H1 (cell line): ENCODE measurements at regions not wholly inside any gene's neighbourhood (a gene's known extent, or its start where the extent isn't known, plus 50 kb on each side); places are given as distances from the start of the nearest gene placed in this dataset.

ENCODE experiments used
- CTCF ChIA-PET: fragments of 300-600 bp; sonication (Branson Sonifier 250); formaldehyde crosslinking; loops from one replicate; lab custom pipeline; 2021; ENCODE audit not compliant: partially characterized antibody; lab: Charles Lee
- POLR2A ChIA-PET: fragments of 300-600 bp; sonication (Branson Sonifier 250); formaldehyde crosslinking; loops from one replicate; lab custom pipeline; 2021; ENCODE audit warnings: inconsistent platforms; ENCODE audit not compliant: partially characterized antibody; lab: Charles Lee
- DNase-seq, 2 experiments: peaks; one replicate each; pipeline versions ENCODE4 v3.0.0 to v3.0.0-alpha.2; 2010 to 2022; ENCODE audit warnings: low spot score in 2 of 2, low read depth in 1 of 2, mixed read lengths in 1 of 2
- FAIRE-seq: peaks from 2 replicates; lab custom pipeline; 2011; peaks lifted over from hg19 to GRCh38; lab: Jason Lieb, UNC
- H2AFZ ChIP-seq: 2 replicates; pipeline ENCODE4 v1.8.1; 2012; ENCODE audit warnings: low read length, inconsistent platforms
- H2AK5ac ChIP-seq: 2 replicates; pipeline ENCODE4 v1.6.1; 2013; ENCODE audit warnings: low read depth, low read length
- H2BK120ac ChIP-seq: replicated peaks from 2 replicates; pipeline ENCODE3; 2013; ENCODE audit warnings: low read depth, low read length, inconsistent platforms
- H2BK12ac ChIP-seq: 2 replicates; pipeline ENCODE4 v1.6.1; 2013; ENCODE audit warnings: low read depth, low read length
- H2BK15ac ChIP-seq: 2 replicates; pipeline ENCODE4 v1.6.1; 2013; ENCODE audit warnings: low read length
- H2BK20ac ChIP-seq: 2 replicates; pipeline ENCODE4 v1.6.1; 2013; ENCODE audit warnings: low read length
- H2BK5ac ChIP-seq: 2 replicates; pipeline ENCODE4 v1.6.1; 2013; ENCODE audit warnings: low read depth, low read length
- H3K14ac ChIP-seq: 2 replicates; pipeline ENCODE4 v1.6.1; 2013; ENCODE audit warnings: inconsistent platforms; ENCODE audit not compliant: insufficient read length
- H3K18ac ChIP-seq: 2 replicates; pipeline ENCODE4 v1.6.1; 2013; ENCODE audit warnings: low read length; ENCODE audit errors: extremely low read depth
- H3K23ac ChIP-seq: 2 replicates; pipeline ENCODE4 v1.6.1; 2013; ENCODE audit warnings: inconsistent platforms; ENCODE audit not compliant: insufficient read length
- H3K23me2 ChIP-seq: 2 replicates; pipeline ENCODE4 v1.6.1; 2013; ENCODE audit warnings: low read depth, low read length
- H3K27ac ChIP-seq: 2 replicates; pipeline ENCODE4 v1.6.1; 2011; ENCODE audit warnings: low read depth, low read length, inconsistent platforms
- H3K27me3 ChIP-seq, 4 experiments: replicated peaks in 1 of 4; 1 replicate in 1 of 4; 2 replicates in 3 of 4; pipeline versions ENCODE4 v1.6.1 to v1.8.1; 2011 to 2013; ENCODE audit warnings: low read length in 3 of 4, mild to moderate bottlenecking in 3 of 4, inconsistent platforms in 2 of 4, mixed read lengths in 2 of 4, moderate library complexity in 1 of 4; ENCODE audit not compliant: control insufficient read depth in 3 of 4, insufficient read depth in 3 of 4; ENCODE audit errors: extremely low read depth in 1 of 4
- H3K36me3 ChIP-seq, 4 experiments: 2 replicates each; pipeline versions ENCODE4 v1.6.1 to v1.8.1; 2011 to 2013; ENCODE audit warnings: mild to moderate bottlenecking in 4 of 4, low read length in 3 of 4, moderate library complexity in 2 of 4, control low read depth in 1 of 4, inconsistent platforms in 1 of 4; ENCODE audit not compliant: insufficient read depth in 4 of 4, control insufficient read depth in 2 of 4
- H3K4ac ChIP-seq: replicated peaks from 2 replicates; pipeline ENCODE3; 2013; ENCODE audit warnings: low read length, low read depth, mixed read lengths, inconsistent platforms; ENCODE audit not compliant: insufficient read length
- H3K4me1 ChIP-seq, 4 experiments: replicated peaks in 1 of 4; 1 replicate in 1 of 4; 2 replicates in 3 of 4; pipeline versions ENCODE4 v1.6.1 to v1.8.1; 2011 to 2013; ENCODE audit warnings: low read length in 3 of 4, inconsistent platforms in 2 of 4, mixed read lengths in 1 of 4; ENCODE audit not compliant: insufficient read depth in 4 of 4, control insufficient read depth in 3 of 4
- H3K4me2 ChIP-seq, 2 experiments: 2 replicates each; pipeline versions ENCODE4 v1.6.1 to v1.8.1; 2011 to 2013; ENCODE audit warnings: low read depth in 2 of 2, low read length in 2 of 2, control low read depth in 1 of 2, inconsistent platforms in 1 of 2, mild to moderate bottlenecking in 1 of 2; ENCODE audit not compliant: insufficient read depth in 1 of 2
- H3K4me3 ChIP-seq, 4 experiments: fragments of 200-600, 300-600 bp in 1 of 4; sonication (generic), shearing (Covaris generic), sonication (Bioruptor Twin) in 1 of 4; 2 replicates each; pipeline versions ENCODE4 v1.5.1 to v1.8.1; 2011 to 2016; ENCODE audit warnings: low read length in 4 of 4, low read depth in 3 of 4, control low read depth in 2 of 4, inconsistent platforms in 2 of 4, mild to moderate bottlenecking in 2 of 4, mixed read lengths in 1 of 4, moderate library complexity in 1 of 4; ENCODE audit not compliant: insufficient read depth in 2 of 4; ENCODE audit errors: extremely low read depth in 1 of 4
- H3K56ac ChIP-seq: replicated peaks from 2 replicates; pipeline ENCODE3; 2013; ENCODE audit warnings: low read depth, mild to moderate bottlenecking, mixed read lengths, low read length, inconsistent platforms; ENCODE audit not compliant: insufficient read length
- H3K79me1 ChIP-seq: 2 replicates; pipeline ENCODE4 v1.6.1; 2013; ENCODE audit warnings: low read depth, low read length, control low read depth
- H3K79me2 ChIP-seq, 2 experiments: 2 replicates each; pipeline versions ENCODE4 v1.6.1 to v1.8.1; 2012 to 2013; ENCODE audit warnings: low read length in 2 of 2, mild to moderate bottlenecking in 2 of 2, inconsistent platforms in 1 of 2; ENCODE audit not compliant: insufficient read depth in 2 of 2, control insufficient read depth in 1 of 2
- H3K9ac ChIP-seq, 4 experiments: replicated peaks in 1 of 4; 1 replicate in 1 of 4; 2 replicates in 3 of 4; pipeline versions ENCODE4 v1.6.1 to v1.8.1; 2011 to 2013; ENCODE audit warnings: low read depth in 3 of 4, low read length in 3 of 4, control low read depth in 2 of 4, mild to moderate bottlenecking in 2 of 4, moderate library complexity in 2 of 4, inconsistent platforms in 1 of 4; ENCODE audit errors: extremely low read depth in 1 of 4
- H3K9me3 ChIP-seq, 2 experiments: 2 replicates each; pipeline versions ENCODE4 v1.6.1 to v1.8.1; 2012 to 2013; ENCODE audit warnings: mild to moderate bottlenecking in 2 of 2, moderate library complexity in 2 of 2, control low read depth in 1 of 2, inconsistent platforms in 1 of 2, low read depth in 1 of 2, low read length in 1 of 2, mixed read lengths in 1 of 2; ENCODE audit not compliant: insufficient read depth in 2 of 2
- H4K20me1 ChIP-seq, 2 experiments: replicated peaks in 1 of 2; 2 replicates each; pipeline versions ENCODE3 to v1.8.1; 2011 to 2013; ENCODE audit warnings: inconsistent platforms in 2 of 2, low read length in 2 of 2, mild to moderate bottlenecking in 1 of 2; ENCODE audit not compliant: insufficient read depth in 2 of 2, control insufficient read depth in 1 of 2
- H4K5ac ChIP-seq: 2 replicates; pipeline ENCODE4 v1.6.1; 2013; ENCODE audit warnings: low read length, low read depth, mixed read lengths, inconsistent platforms; ENCODE audit not compliant: insufficient read length
- H4K8ac ChIP-seq: 2 replicates; pipeline ENCODE4 v1.8.0; 2013; ENCODE audit warnings: mild to moderate bottlenecking, moderate library complexity, low read length, inconsistent platforms; ENCODE audit not compliant: insufficient read depth; ENCODE audit errors: extremely low read depth
- H4K91ac ChIP-seq: replicated peaks from 2 replicates; pipeline ENCODE3; 2013; ENCODE audit warnings: low read length, mixed read lengths, inconsistent platforms; ENCODE audit not compliant: insufficient read length
- RFX5 ChIP-seq: IDR thresholded peaks from 2 replicates; pipeline ENCODE4 v1.6.1; 2011; ENCODE audit warnings: low read depth, low read length, improper control_type of control experiment, borderline replicate concordance
- SRF ChIP-seq: IDR thresholded peaks from 2 replicates; pipeline ENCODE4 v1.6.1; 2011; ENCODE audit warnings: mild to moderate bottlenecking, low read depth, low read length, moderate library complexity
- USF2 ChIP-seq: IDR thresholded peaks from 2 replicates; pipeline ENCODE4 v1.6.1; 2011; ENCODE audit warnings: low read length, improper control_type of control experiment
- ZNF274 ChIP-seq: IDR thresholded peaks from 2 replicates; pipeline ENCODE4 v1.7.0; 2012; ENCODE audit warnings: low read length, borderline replicate concordance; ENCODE audit errors: extremely low read depth
- WGBS, 2 experiments: shearing (Covaris generic) in 1 of 2; methylation state at CpG; one replicate each; pipeline versions ENCODE4 v1.1.6 to v1.1.7; 2013 to 2015; ENCODE audit warnings: low lambda C conversion rate in 2 of 2, mixed read lengths in 2 of 2, inconsistent platforms in 1 of 2, low coverage in 1 of 2, missing lambda C conversion rate in 1 of 2; ENCODE audit not compliant: insufficient replicate concordance in 2 of 2, insufficient coverage in 1 of 2, insufficient read length in 1 of 2; ENCODE audit errors: extremely low coverage in 1 of 2, missing lambda C conversion rate in 1 of 2; 5-methylcytosine and 5-hydroxymethylcytosine counted together

GRCh38 chr6:946546-946945, 253.6 kb upstream of the EXOC2 start:
- no peak overlapping the region for H2BK15ac ChIP-seq
- 90% methylated on average over 3 of the region's 3 CpGs; no CpG with 5 or more reads in 1 of the 2 experiments for WGBS, 2 experiments
- no peaks in the 10 kb centered on the region for H3K79me1 ChIP-seq
- no peak overlapping the region for H4K5ac ChIP-seq
- DNase-seq: no peak
- H3K4ac ChIP-seq: no peak overlapping the region
- no peaks in the 10 kb centered on the region for H3K4me1 ChIP-seq
- H2BK20ac ChIP-seq: no peak overlapping the region
- H4K8ac ChIP-seq: no peak overlapping the region
- no peaks in the 10 kb centered on the region for H3K23me2 ChIP-seq
- CTCF ChIA-PET: no interaction called here
- H4K91ac ChIP-seq: no peak overlapping the region
- H3K14ac ChIP-seq: no peak overlapping the region
- H3K79me2 ChIP-seq: no peaks in the 10 kb centered on the region
- no peak for TF ChIP-seq USF2
- no peak for TF ChIP-seq SRF
- TF ChIP-seq ZNF274: no peak
- no peak for TF ChIP-seq RFX5
- H3K23ac ChIP-seq: no peak overlapping the region
- H2BK120ac ChIP-seq: no peak overlapping the region
- H3K27me3 ChIP-seq: 0 out of 7 replicates have a peak, but pooled peaks cover 0 to 2% (median 0%) of the 10 kb centered on the region in 4 experiments
- H2AK5ac ChIP-seq: no peak overlapping the region
- H3K9ac ChIP-seq: no peak overlapping the region
- no peak overlapping the region for H3K4me3 ChIP-seq
- no peaks in the 10 kb centered on the region for H3K36me3 ChIP-seq
- H2AFZ ChIP-seq: no peak overlapping the region
- H3K9me3 ChIP-seq: peaks cover 19 to 21% of the 10 kb centered on the region in 2 experiments
- FAIRE-seq: no peak
- H4K20me1 ChIP-seq: no peaks in the 10 kb centered on the region
- no peak overlapping the region for H3K27ac ChIP-seq
- no peak overlapping the region for H3K18ac ChIP-seq
- no peak overlapping the region for H2BK5ac ChIP-seq
- POLR2A ChIA-PET: no interaction called here
- no peak overlapping the region for H3K4me2 ChIP-seq
- H2BK12ac ChIP-seq: no peak overlapping the region
- H3K56ac ChIP-seq: no peak overlapping the region
